DOHH2 (cell line): ENCODE measurements at regions not wholly inside any gene's neighbourhood (a gene's known extent, or its start where the extent isn't known, plus 50 kb on each side); places are given as distances from the start of the nearest gene placed in this dataset.

Experiments used
- H3F3A ChIP-seq: fragments of 200-600 bp; sonication (generic), shearing (Covaris generic); 2 replicates; pipeline ENCODE4 v1.6.0; 2016; ENCODE audit warnings: antibody characterized with exemption, mild to moderate bottlenecking; ENCODE audit not compliant: control insufficient read depth, insufficient read depth
- H3K27ac ChIP-seq: fragments of 200-600 bp; sonication (generic); 2 replicates; pipeline ENCODE4 v1.5.1; 2014; ENCODE audit warnings: low read depth, mild to moderate bottlenecking, low read length, moderate library complexity
- H3K27me3 ChIP-seq: fragments of 200-600 bp; sonication (generic); 2 replicates; pipeline ENCODE4 v1.6.1; 2014; ENCODE audit warnings: mild to moderate bottlenecking, low read length, mixed read lengths; ENCODE audit not compliant: control insufficient read depth
- H3K36me3 ChIP-seq: fragments of 200-600 bp; sonication (generic); 2 replicates; pipeline ENCODE4 v1.6.1; 2014; ENCODE audit warnings: mild to moderate bottlenecking, low read length, moderate library complexity, mixed read lengths; ENCODE audit not compliant: control insufficient read depth
- H3K4me1 ChIP-seq: fragments of 200-600 bp; sonication (generic); 2 replicates; pipeline ENCODE4 v1.6.1; 2014; ENCODE audit warnings: mild to moderate bottlenecking, low read length, mixed read lengths; ENCODE audit not compliant: control insufficient read depth
- H3K4me2 ChIP-seq: fragments of 200-600 bp; sonication (generic); 2 replicates; pipeline ENCODE4 v1.6.0; 2014; ENCODE audit warnings: mild to moderate bottlenecking, low read length, moderate library complexity
- H3K4me3 ChIP-seq: fragments of 200-600 bp; sonication (generic); 2 replicates; pipeline ENCODE4 v1.5.1; 2014; ENCODE audit warnings: mild to moderate bottlenecking, low read length, mixed read lengths
- H3K79me2 ChIP-seq: fragments of 200-600 bp; sonication (generic); 2 replicates; pipeline ENCODE4 v1.6.1; 2014; ENCODE audit warnings: mild to moderate bottlenecking, low read length, mixed read lengths; ENCODE audit not compliant: control insufficient read depth
- H3K9me2 ChIP-seq: fragments of 200-600 bp; sonication (generic); replicated peaks from 2 replicates; pipeline ENCODE4 v1.6.1; 2014; ENCODE audit warnings: mild to moderate bottlenecking, low read length, mixed read lengths; ENCODE audit not compliant: control insufficient read depth
- H3K9me3 ChIP-seq: fragments of 200-600 bp; sonication (generic); 2 replicates; pipeline ENCODE4 v1.6.1; 2014; ENCODE audit warnings: antibody characterized with exemption, low read length, mixed read lengths; ENCODE audit not compliant: control insufficient read depth, insufficient read depth
- H4K20me1 ChIP-seq: fragments of 200-600 bp; sonication (generic); 2 replicates; pipeline ENCODE4 v1.6.0; 2014; ENCODE audit warnings: low read depth, mild to moderate bottlenecking, antibody characterized with exemption, low read length, moderate library complexity; ENCODE audit not compliant: control insufficient read depth, insufficient read depth
- EZH2phosphoT487 ChIP-seq: fragments of 200-600 bp; sonication (generic); IDR thresholded peaks from 2 replicates; pipeline ENCODE4 v1.6.1; 2017; ENCODE audit warnings: borderline replicate concordance, mild to moderate bottlenecking, antibody characterized with exemption, low read length, moderate library complexity, mixed read lengths
- TF ChIP-seq, protein P1 (sequence below): fragments of 200-600 bp; sonication (generic); IDR thresholded peaks from one replicate; pipeline ENCODE4 v1.5.1; 2014; ENCODE audit warnings: antibody characterized with exemption, mild to moderate bottlenecking, low read depth, low read length; ENCODE audit not compliant: poor library complexity, severe bottlenecking

- H3K27ac ChIP-seq, result no peak overlapping the region
Measured at GRCh38 chr6:139647841-139648240, 273.4 kb upstream of the CITED2 start.

GRCh38 chr6:139647016-139647415 lies 272.6 kb upstream of the CITED2 start:
- H3K79me2 ChIP-seq, result no peaks in the 10 kb centered on the region
- TF ChIP-seq, protein P1, sequence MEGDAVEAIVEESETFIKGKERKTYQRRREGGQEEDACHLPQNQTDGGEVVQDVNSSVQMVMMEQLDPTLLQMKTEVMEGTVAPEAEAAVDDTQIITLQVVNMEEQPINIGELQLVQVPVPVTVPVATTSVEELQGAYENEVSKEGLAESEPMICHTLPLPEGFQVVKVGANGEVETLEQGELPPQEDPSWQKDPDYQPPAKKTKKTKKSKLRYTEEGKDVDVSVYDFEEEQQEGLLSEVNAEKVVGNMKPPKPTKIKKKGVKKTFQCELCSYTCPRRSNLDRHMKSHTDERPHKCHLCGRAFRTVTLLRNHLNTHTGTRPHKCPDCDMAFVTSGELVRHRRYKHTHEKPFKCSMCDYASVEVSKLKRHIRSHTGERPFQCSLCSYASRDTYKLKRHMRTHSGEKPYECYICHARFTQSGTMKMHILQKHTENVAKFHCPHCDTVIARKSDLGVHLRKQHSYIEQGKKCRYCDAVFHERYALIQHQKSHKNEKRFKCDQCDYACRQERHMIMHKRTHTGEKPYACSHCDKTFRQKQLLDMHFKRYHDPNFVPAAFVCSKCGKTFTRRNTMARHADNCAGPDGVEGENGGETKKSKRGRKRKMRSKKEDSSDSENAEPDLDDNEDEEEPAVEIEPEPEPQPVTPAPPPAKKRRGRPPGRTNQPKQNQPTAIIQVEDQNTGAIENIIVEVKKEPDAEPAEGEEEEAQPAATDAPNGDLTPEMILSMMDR, result no peak
- TF ChIP-seq EZH2phosphoT487, result no peak
- no peaks in the 10 kb centered on the region for H3F3A ChIP-seq
- H3K9me2 ChIP-seq, result no peaks in the 10 kb centered on the region
- H3K4me1 ChIP-seq, result no peaks in the 10 kb centered on the region
- no peaks in the 10 kb centered on the region for H3K27me3 ChIP-seq
- no peaks in the 10 kb centered on the region for H4K20me1 ChIP-seq
- H3K9me3 ChIP-seq, result no peaks in the 10 kb centered on the region
- H3K4me2 ChIP-seq, result no peak overlapping the region
- H3K36me3 ChIP-seq, result no peaks in the 10 kb centered on the region
- H3K4me3 ChIP-seq, result no peak overlapping the region
- H3K27ac ChIP-seq, result no peak overlapping the region

More at GRCh38 chr6:139647841-139648240, 273.4 kb upstream of the CITED2 start:
- no peaks in the 10 kb centered on the region for H3K9me2 ChIP-seq
- H3K9me3 ChIP-seq, result no peaks in the 10 kb centered on the region
- H3K27me3 ChIP-seq, result no peaks in the 10 kb centered on the region
- TF ChIP-seq EZH2phosphoT487, result no peak
- TF ChIP-seq, protein P1, result no peak
- H4K20me1 ChIP-seq, result no peaks in the 10 kb centered on the region
- no peak overlapping the region for H3K4me3 ChIP-seq
- no peak overlapping the region for H3K4me2 ChIP-seq
- H3F3A ChIP-seq, result no peaks in the 10 kb centered on the region
- no peaks in the 10 kb centered on the region for H3K79me2 ChIP-seq
- no peaks in the 10 kb centered on the region for H3K4me1 ChIP-seq
- H3K36me3 ChIP-seq, result no peaks in the 10 kb centered on the region

- Histone ChIP-seq H3K4me2 (no peak overlapping the region), H3K9me3 (no peaks in the 10 kb centered on the region), H3K79me2 (no peaks in the 10 kb centered on the region), H3K4me1 (no peaks in the 10 kb centered on the region), H3K4me3 (no peak overlapping the region), H3K27ac (no peak overlapping the region), H3K27me3 (no peaks in the 10 kb centered on the region), H3F3A (no peaks in the 10 kb centered on the region), H3K36me3 (no peaks in the 10 kb centered on the region), H4K20me1 (no peaks in the 10 kb centered on the region), H3K9me2 (no peaks in the 10 kb centered on the region)
- TF ChIP-seq, protein P1, result no peak
- no peak for TF ChIP-seq EZH2phosphoT487
Measured at GRCh38 chr6:139644821-139645220, 270.4 kb upstream of the CITED2 start.

DNA sequence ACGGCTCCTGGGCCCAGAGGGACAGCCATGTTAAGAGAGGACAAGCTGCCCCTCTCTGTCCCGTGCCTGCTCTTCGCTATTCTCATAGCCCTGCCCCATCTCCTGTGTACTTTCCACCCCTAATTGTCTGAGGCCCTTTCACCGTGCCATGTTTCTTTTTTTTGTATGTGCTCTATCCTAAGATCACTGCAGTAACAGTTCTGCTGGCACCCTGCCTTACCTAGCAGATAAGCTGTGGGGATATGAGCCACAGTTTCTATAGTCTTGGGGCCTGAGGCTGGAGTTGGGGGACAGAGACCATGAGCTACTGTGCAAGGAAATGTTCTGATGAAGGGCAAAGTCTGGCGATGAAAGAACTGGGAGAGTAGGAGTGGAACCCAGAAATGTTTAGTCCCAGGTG lies 269.5 kb upstream of the CITED2 start:
- no peaks in the 10 kb centered on the region for H3K79me2 ChIP-seq
- H4K20me1 ChIP-seq, result no peaks in the 10 kb centered on the region
- H3K27ac ChIP-seq, result no peak overlapping the region
- no peaks in the 10 kb centered on the region for H3K27me3 ChIP-seq
- TF ChIP-seq, protein P1, result no peak
- no peak for TF ChIP-seq EZH2phosphoT487
- no peaks in the 10 kb centered on the region for H3K9me3 ChIP-seq
- H3F3A ChIP-seq, result no peaks in the 10 kb centered on the region
- no peak overlapping the region for H3K4me2 ChIP-seq
- H3K4me1 ChIP-seq, result no peaks in the 10 kb centered on the region
- no peaks in the 10 kb centered on the region for H3K36me3 ChIP-seq
- H3K4me3 ChIP-seq, result no peak overlapping the region
- no peaks in the 10 kb centered on the region for H3K9me2 ChIP-seq
